SIG-M5 treated with dmso at 0.1 percent for 504 hours (cell line): ENCODE measurements at regions not wholly inside any gene's neighbourhood (a gene's known extent, or its start where the extent isn't known, plus 50 kb on each side); places are given as distances from the start of the nearest gene placed in this dataset.
"Not testable (repeated sequence)": the region's sequence is repeated elsewhere in the genome, so short reads cannot be mapped to it uniquely, and the experiment has no call there.

Experiments used
- DNase-seq: peaks from one replicate; lab custom pipeline; 2025; ENCODE audit not compliant: unreplicated experiment; lab: John Stamatoyannopoulos, UW

- peak; percentile 87 for DNase-seq
Measured at GRCh38 chr5:40356248-40356647, 323.5 kb upstream of the PTGER4 start.

GRCh38 chr5:40355846-40356245, 323.9 kb upstream of the PTGER4 start:
- DNase-seq, result no peak

GRCh38 chr5:40355181-40355580, 324.5 kb upstream of the PTGER4 start:
- DNase-seq, result no peak

- DNase-seq, result no peak
Measured at GRCh38 chr5:40354171-40354570, 325.5 kb upstream of the PTGER4 start.

GRCh38 chr5:40353442-40353841, 326.3 kb upstream of the PTGER4 start:
- no peak for DNase-seq

- DNase-seq, result no peak
Measured at GRCh38 chr5:40347981-40348725, 331.6 kb upstream of the PTGER4 start.

- DNase-seq, result no peak
Measured at GRCh38 chr5:40346901-40347300, 332.8 kb upstream of the PTGER4 start.

GRCh38 chr5:40338434-40338833, 341.3 kb upstream of the PTGER4 start:
- DNase-seq, result not testable (repeated sequence)

GRCh38 chr5:40334242-40334635, 345.5 kb upstream of the PTGER4 start:
- no peak for DNase-seq

GRCh38 chr5:40333459-40334241, 346.1 kb upstream of the PTGER4 start:
- no peak for DNase-seq

GRCh38 chr5:40332970-40333369, 346.7 kb upstream of the PTGER4 start:
- no peak for DNase-seq

- DNase-seq, result no peak
Measured at GRCh38 chr5:40331616-40332015, 348.1 kb upstream of the PTGER4 start.

- no peak for DNase-seq
Measured at GRCh38 chr5:40321514-40321913, 358.2 kb upstream of the PTGER4 start.

- no peak for DNase-seq
Measured at GRCh38 chr5:40318395-40318794, 361.3 kb upstream of the PTGER4 start.

GRCh38 chr5:40317023-40317422, 362.7 kb upstream of the PTGER4 start:
- no peak for DNase-seq

GRCh38 chr5:40315126-40315525, 364.6 kb upstream of the PTGER4 start:
- no peak for DNase-seq

- no peak for DNase-seq
Measured at GRCh38 chr5:40314275-40314674, 365.4 kb upstream of the PTGER4 start.

- no peak for DNase-seq
Measured at GRCh38 chr5:40312205-40312604, 367.5 kb upstream of the PTGER4 start.

- no peak for DNase-seq
Measured at GRCh38 chr5:40309851-40310250, 369.9 kb upstream of the PTGER4 start.

GRCh38 chr5:40308867-40309266, 370.8 kb upstream of the PTGER4 start:
- DNase-seq, result no peak

- DNase-seq, result no peak
Measured at GRCh38 chr5:40307920-40308319, 371.8 kb upstream of the PTGER4 start.

GRCh38 chr5:40306869-40307487, 372.7 kb upstream of the PTGER4 start:
- no peak for DNase-seq
